H1 (cell line): ENCODE measurements at regions not wholly inside any gene's neighbourhood (a gene's known extent, or its start where the extent isn't known, plus 50 kb on each side); places are given as distances from the start of the nearest gene placed in this dataset.
A peak's percentile ranks its signal among the peaks of the same experiment; 100 is the strongest.

Source experiments
- CTCF ChIA-PET: fragments of 300-600 bp; sonication (Branson Sonifier 250); formaldehyde crosslinking; loops from one replicate; lab custom pipeline; 2021; ENCODE audit not compliant: partially characterized antibody; lab: Charles Lee
- POLR2A ChIA-PET: fragments of 300-600 bp; sonication (Branson Sonifier 250); formaldehyde crosslinking; loops from one replicate; lab custom pipeline; 2021; ENCODE audit warnings: inconsistent platforms; ENCODE audit not compliant: partially characterized antibody; lab: Charles Lee
- DNase-seq, 2 experiments: peaks; one replicate each; pipeline versions ENCODE4 v3.0.0 to v3.0.0-alpha.2; 2010 to 2022; ENCODE audit warnings: low spot score in 2 of 2, low read depth in 1 of 2, mixed read lengths in 1 of 2
- FAIRE-seq: peaks from 2 replicates; lab custom pipeline; 2011; peaks lifted over from hg19 to GRCh38; lab: Jason Lieb, UNC
- H2AFZ ChIP-seq: 2 replicates; pipeline ENCODE4 v1.8.1; 2012; ENCODE audit warnings: low read length, inconsistent platforms
- H2AK5ac ChIP-seq: 2 replicates; pipeline ENCODE4 v1.6.1; 2013; ENCODE audit warnings: low read depth, low read length
- H2BK120ac ChIP-seq: replicated peaks from 2 replicates; pipeline ENCODE3; 2013; ENCODE audit warnings: low read depth, low read length, inconsistent platforms
- H2BK12ac ChIP-seq: 2 replicates; pipeline ENCODE4 v1.6.1; 2013; ENCODE audit warnings: low read depth, low read length
- H2BK15ac ChIP-seq: 2 replicates; pipeline ENCODE4 v1.6.1; 2013; ENCODE audit warnings: low read length
- H2BK20ac ChIP-seq: 2 replicates; pipeline ENCODE4 v1.6.1; 2013; ENCODE audit warnings: low read length
- H2BK5ac ChIP-seq: 2 replicates; pipeline ENCODE4 v1.6.1; 2013; ENCODE audit warnings: low read depth, low read length
- H3K14ac ChIP-seq: 2 replicates; pipeline ENCODE4 v1.6.1; 2013; ENCODE audit warnings: inconsistent platforms; ENCODE audit not compliant: insufficient read length
- H3K18ac ChIP-seq: 2 replicates; pipeline ENCODE4 v1.6.1; 2013; ENCODE audit warnings: low read length; ENCODE audit errors: extremely low read depth
- H3K23ac ChIP-seq: 2 replicates; pipeline ENCODE4 v1.6.1; 2013; ENCODE audit warnings: inconsistent platforms; ENCODE audit not compliant: insufficient read length
- H3K23me2 ChIP-seq: 2 replicates; pipeline ENCODE4 v1.6.1; 2013; ENCODE audit warnings: low read depth, low read length
- H3K27ac ChIP-seq: 2 replicates; pipeline ENCODE4 v1.6.1; 2011; ENCODE audit warnings: low read depth, low read length, inconsistent platforms
- H3K27me3 ChIP-seq, 4 experiments: replicated peaks in 1 of 4; 1 replicate in 1 of 4; 2 replicates in 3 of 4; pipeline versions ENCODE4 v1.6.1 to v1.8.1; 2011 to 2013; ENCODE audit warnings: low read length in 3 of 4, mild to moderate bottlenecking in 3 of 4, inconsistent platforms in 2 of 4, mixed read lengths in 2 of 4, moderate library complexity in 1 of 4; ENCODE audit not compliant: control insufficient read depth in 3 of 4, insufficient read depth in 3 of 4; ENCODE audit errors: extremely low read depth in 1 of 4
- H3K36me3 ChIP-seq, 4 experiments: 2 replicates each; pipeline versions ENCODE4 v1.6.1 to v1.8.1; 2011 to 2013; ENCODE audit warnings: mild to moderate bottlenecking in 4 of 4, low read length in 3 of 4, moderate library complexity in 2 of 4, control low read depth in 1 of 4, inconsistent platforms in 1 of 4; ENCODE audit not compliant: insufficient read depth in 4 of 4, control insufficient read depth in 2 of 4
- H3K4ac ChIP-seq: replicated peaks from 2 replicates; pipeline ENCODE3; 2013; ENCODE audit warnings: low read length, low read depth, mixed read lengths, inconsistent platforms; ENCODE audit not compliant: insufficient read length
- H3K4me1 ChIP-seq, 4 experiments: replicated peaks in 1 of 4; 1 replicate in 1 of 4; 2 replicates in 3 of 4; pipeline versions ENCODE4 v1.6.1 to v1.8.1; 2011 to 2013; ENCODE audit warnings: low read length in 3 of 4, inconsistent platforms in 2 of 4, mixed read lengths in 1 of 4; ENCODE audit not compliant: insufficient read depth in 4 of 4, control insufficient read depth in 3 of 4
- H3K4me2 ChIP-seq, 2 experiments: 2 replicates each; pipeline versions ENCODE4 v1.6.1 to v1.8.1; 2011 to 2013; ENCODE audit warnings: low read depth in 2 of 2, low read length in 2 of 2, control low read depth in 1 of 2, inconsistent platforms in 1 of 2, mild to moderate bottlenecking in 1 of 2; ENCODE audit not compliant: insufficient read depth in 1 of 2
- H3K4me3 ChIP-seq, 4 experiments: fragments of 200-600, 300-600 bp in 1 of 4; sonication (generic), shearing (Covaris generic), sonication (Bioruptor Twin) in 1 of 4; 2 replicates each; pipeline versions ENCODE4 v1.5.1 to v1.8.1; 2011 to 2016; ENCODE audit warnings: low read length in 4 of 4, low read depth in 3 of 4, control low read depth in 2 of 4, inconsistent platforms in 2 of 4, mild to moderate bottlenecking in 2 of 4, mixed read lengths in 1 of 4, moderate library complexity in 1 of 4; ENCODE audit not compliant: insufficient read depth in 2 of 4; ENCODE audit errors: extremely low read depth in 1 of 4
- H3K56ac ChIP-seq: replicated peaks from 2 replicates; pipeline ENCODE3; 2013; ENCODE audit warnings: low read depth, mild to moderate bottlenecking, mixed read lengths, low read length, inconsistent platforms; ENCODE audit not compliant: insufficient read length
- H3K79me1 ChIP-seq: 2 replicates; pipeline ENCODE4 v1.6.1; 2013; ENCODE audit warnings: low read depth, low read length, control low read depth
- H3K79me2 ChIP-seq, 2 experiments: 2 replicates each; pipeline versions ENCODE4 v1.6.1 to v1.8.1; 2012 to 2013; ENCODE audit warnings: low read length in 2 of 2, mild to moderate bottlenecking in 2 of 2, inconsistent platforms in 1 of 2; ENCODE audit not compliant: insufficient read depth in 2 of 2, control insufficient read depth in 1 of 2
- H3K9ac ChIP-seq, 4 experiments: replicated peaks in 1 of 4; 1 replicate in 1 of 4; 2 replicates in 3 of 4; pipeline versions ENCODE4 v1.6.1 to v1.8.1; 2011 to 2013; ENCODE audit warnings: low read depth in 3 of 4, low read length in 3 of 4, control low read depth in 2 of 4, mild to moderate bottlenecking in 2 of 4, moderate library complexity in 2 of 4, inconsistent platforms in 1 of 4; ENCODE audit errors: extremely low read depth in 1 of 4
- H3K9me3 ChIP-seq, 2 experiments: 2 replicates each; pipeline versions ENCODE4 v1.6.1 to v1.8.1; 2012 to 2013; ENCODE audit warnings: mild to moderate bottlenecking in 2 of 2, moderate library complexity in 2 of 2, control low read depth in 1 of 2, inconsistent platforms in 1 of 2, low read depth in 1 of 2, low read length in 1 of 2, mixed read lengths in 1 of 2; ENCODE audit not compliant: insufficient read depth in 2 of 2
- H4K20me1 ChIP-seq, 2 experiments: replicated peaks in 1 of 2; 2 replicates each; pipeline versions ENCODE3 to v1.8.1; 2011 to 2013; ENCODE audit warnings: inconsistent platforms in 2 of 2, low read length in 2 of 2, mild to moderate bottlenecking in 1 of 2; ENCODE audit not compliant: insufficient read depth in 2 of 2, control insufficient read depth in 1 of 2
- H4K5ac ChIP-seq: 2 replicates; pipeline ENCODE4 v1.6.1; 2013; ENCODE audit warnings: low read length, low read depth, mixed read lengths, inconsistent platforms; ENCODE audit not compliant: insufficient read length
- H4K8ac ChIP-seq: 2 replicates; pipeline ENCODE4 v1.8.0; 2013; ENCODE audit warnings: mild to moderate bottlenecking, moderate library complexity, low read length, inconsistent platforms; ENCODE audit not compliant: insufficient read depth; ENCODE audit errors: extremely low read depth
- H4K91ac ChIP-seq: replicated peaks from 2 replicates; pipeline ENCODE3; 2013; ENCODE audit warnings: low read length, mixed read lengths, inconsistent platforms; ENCODE audit not compliant: insufficient read length
- EZH2 ChIP-seq: fragments of 200-600 bp; sonication (generic); IDR thresholded peaks from 2 replicates; pipeline ENCODE4 v1.7.1; 2012; ENCODE audit warnings: low read depth, mild to moderate bottlenecking, moderate library complexity, low read length, inconsistent platforms; ENCODE audit not compliant: severe bottlenecking
- JUN ChIP-seq: IDR thresholded peaks from 2 replicates; pipeline ENCODE4 v1.6.1; 2011; ENCODE audit warnings: low read depth, mild to moderate bottlenecking, improper control_type of control experiment, low read length
- PHF8 ChIP-seq: fragments of 200-600 bp; sonication (generic); conservative IDR thresholded peaks from 2 replicates; pipeline ENCODE4 v1.7.1; 2012; ENCODE audit warnings: low read depth, mild to moderate bottlenecking, inconsistent platforms, low read length, moderate library complexity
- WGBS, 2 experiments: shearing (Covaris generic) in 1 of 2; methylation state at CpG; one replicate each; pipeline versions ENCODE4 v1.1.6 to v1.1.7; 2013 to 2015; ENCODE audit warnings: low lambda C conversion rate in 2 of 2, mixed read lengths in 2 of 2, inconsistent platforms in 1 of 2, low coverage in 1 of 2, missing lambda C conversion rate in 1 of 2; ENCODE audit not compliant: insufficient replicate concordance in 2 of 2, insufficient coverage in 1 of 2, insufficient read length in 1 of 2; ENCODE audit errors: extremely low coverage in 1 of 2, missing lambda C conversion rate in 1 of 2; 5-methylcytosine and 5-hydroxymethylcytosine counted together

GRCh38 chr6:1200409-1201101, 111.3 kb upstream of the FOXQ1 start:
- Histone ChIP-seq H3K27me3 (peaks cover 0 to 4% (median 0%) of the 10 kb centered on the region in 4 experiments; a peak in 2 of 7 replicates), H3K56ac (no peak overlapping the region), H4K5ac (no peak overlapping the region), H3K36me3 (no peaks in the 10 kb centered on the region), H3K4me2 (no peak overlapping the region), H3K4me1 (peaks cover 0 to 7% (median 2%) of the 10 kb centered on the region in 4 experiments; a peak in 2 of 7 replicates), H3K27ac (no peak overlapping the region), H2AK5ac (no peak overlapping the region; the same call in 1 of the 2 replicates), H2BK120ac (no peak overlapping the region), H3K4ac (no peak overlapping the region), H3K14ac (no peak overlapping the region), H3K18ac (no peak overlapping the region), H3K79me1 (no peaks in the 10 kb centered on the region), H2BK12ac (0 out of 2 replicates have a peak overlapping the region, but pooled peaks have one; percentile 9), H3K9me3 (0 out of 4 replicates have a peak, but pooled peaks cover 0 to 4% of the 10 kb centered on the region in 2 experiments), H2AFZ (no peak overlapping the region), H3K4me3 (no peak overlapping the region), H2BK15ac (no peak overlapping the region), H3K79me2 (no peaks in the 10 kb centered on the region), H4K8ac (no peak overlapping the region), H2BK5ac (no peak overlapping the region), H4K91ac (no peak overlapping the region), H2BK20ac (no peak overlapping the region), H3K23ac (no peak overlapping the region), H3K23me2 (no peaks in the 10 kb centered on the region), H4K20me1 (peaks cover 0 to 2% of the 10 kb centered on the region in 2 experiments), H3K9ac (no peak overlapping the region)
- WGBS, 2 experiments = 92% methylated on average over 15 of the region's 15 CpGs; no CpG with 5 or more reads in 1 of the 2 experiments
- DNase-seq (no peak), FAIRE-seq (no peak)
- POLR2A ChIA-PET = no interaction called here
- CTCF ChIA-PET = interaction anchor here (0.6 to 1.9 kb wide), 2 partner anchors 26 to 163 kb away, joined by 3 to 4 read pairs; no protein-coding TSS in a partner anchor
- no peak for TF ChIP-seq PHF8
- no peak for TF ChIP-seq JUN
- TF ChIP-seq EZH2 = no peak
